CD4-positive, alpha-beta T cell treated with Interleukin-17A for 1 hour (primary cell): ENCODE measurements at regions not wholly inside any gene's neighbourhood (a gene's known extent, or its start where the extent isn't known, plus 50 kb on each side); places are given as distances from the start of the nearest gene placed in this dataset.
"Not testable (repeated sequence)": the region's sequence is repeated elsewhere in the genome, so short reads cannot be mapped to it uniquely, and the experiment has no call there.

Experiments used
- DNase-seq: peaks from one replicate; pipeline ENCODE4 v3.0.0-alpha.2; 2020

DNA sequence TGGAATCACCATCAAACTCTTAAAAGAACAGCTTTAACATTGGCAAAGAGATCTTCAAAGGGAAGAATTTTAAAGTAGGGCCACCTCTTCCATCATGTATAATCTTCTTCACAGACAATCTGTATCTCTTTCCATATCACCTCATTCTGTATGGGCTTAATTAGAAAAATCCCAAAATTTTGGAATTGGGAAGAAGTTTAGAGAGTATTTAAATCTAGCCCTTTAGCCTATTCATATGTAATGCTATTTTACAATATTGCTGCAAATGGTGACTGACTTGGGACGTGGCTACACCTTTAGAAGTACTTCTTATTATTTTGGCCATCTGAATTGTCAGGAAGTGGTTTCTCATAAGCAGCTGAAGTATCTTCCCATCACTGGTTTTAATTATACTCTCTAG lies 474.3 kb downstream of the RFPL4B start:
- DNase-seq: no peak

DNA sequence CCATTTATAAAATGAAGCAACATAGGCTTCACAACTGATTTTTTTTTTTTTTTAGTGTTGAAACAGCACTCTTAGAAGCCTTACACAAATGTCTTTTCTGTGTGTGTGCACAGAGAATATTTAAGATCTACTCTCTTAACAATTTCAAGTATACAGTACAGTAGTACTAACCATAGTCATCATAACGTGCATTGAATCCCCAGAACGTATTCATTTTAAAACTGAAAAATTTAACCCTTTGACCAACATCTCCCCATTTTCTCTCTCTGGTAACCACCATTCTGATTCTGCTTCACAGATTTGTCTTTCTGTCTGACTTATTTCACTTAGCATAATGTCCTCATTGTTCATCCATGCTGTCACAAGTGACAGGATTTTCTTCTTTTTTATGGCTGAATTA lies 475.6 kb downstream of the RFPL4B start:
- no peak for DNase-seq

DNA sequence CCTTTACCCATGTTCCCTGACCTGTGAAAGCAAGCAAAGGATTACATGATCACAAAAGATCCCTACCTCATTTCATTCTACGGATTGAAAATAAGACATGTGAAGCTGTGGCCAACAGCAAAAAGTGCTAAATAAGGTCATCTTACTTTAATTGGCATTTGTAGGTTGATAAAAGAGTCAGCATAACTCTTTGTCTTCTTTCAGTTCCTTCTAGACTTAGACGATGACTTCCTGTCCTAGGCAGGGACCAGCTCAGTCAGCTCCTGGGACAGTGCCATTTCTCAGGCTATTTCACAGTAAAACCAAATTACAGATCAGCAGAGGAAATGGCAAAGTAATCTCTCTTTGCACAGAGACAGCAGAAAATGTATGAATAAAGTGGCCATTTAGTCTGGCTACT lies 480.7 kb downstream of the RFPL4B start:
- no peak for DNase-seq

DNA sequence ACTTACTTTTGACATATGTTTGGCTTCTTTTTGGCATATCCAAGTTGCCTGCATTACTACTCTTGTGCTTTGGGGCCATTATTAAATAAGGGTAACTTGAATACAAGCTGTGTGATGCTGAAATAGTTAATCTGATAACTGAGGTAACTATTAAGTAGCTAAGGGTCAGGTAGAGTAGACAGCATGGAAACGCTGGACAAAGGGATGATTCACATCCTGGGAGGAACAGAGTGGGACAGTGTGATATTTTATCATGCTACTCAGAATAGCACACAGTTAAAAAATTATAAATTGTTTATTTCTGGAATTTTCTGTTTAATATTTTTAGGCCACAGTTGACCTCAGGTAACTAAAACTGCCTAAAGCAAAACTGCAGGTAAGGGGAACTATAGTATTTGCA lies 483.9 kb downstream of the RFPL4B start:
- no peak for DNase-seq

DNA sequence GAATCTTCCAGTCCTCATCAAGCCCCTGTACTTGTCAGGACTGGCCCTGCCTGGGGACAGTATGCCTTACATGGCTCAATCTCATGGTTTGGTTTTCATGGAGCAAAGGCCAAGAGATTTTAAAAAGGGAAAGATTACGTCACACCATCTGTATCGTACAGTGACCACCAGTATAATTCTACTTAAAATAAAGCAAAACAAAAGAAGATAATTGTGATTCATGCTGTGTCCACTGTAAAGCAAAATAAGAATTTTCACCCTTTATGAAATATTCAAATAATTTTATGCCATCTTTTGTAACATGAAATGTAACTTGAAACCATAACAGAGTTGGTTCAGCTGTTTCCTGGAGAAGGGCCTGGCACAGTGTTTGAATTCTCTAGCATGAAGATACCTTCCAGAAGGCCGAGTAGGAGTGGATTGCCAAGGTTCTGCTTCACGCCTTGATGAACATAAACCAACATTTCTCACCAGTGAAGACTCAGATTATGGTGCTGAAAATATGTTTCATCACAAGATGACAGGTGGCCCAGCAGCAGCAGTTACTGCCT lies 486.5 kb downstream of the RFPL4B start:
- no peak for DNase-seq

DNA sequence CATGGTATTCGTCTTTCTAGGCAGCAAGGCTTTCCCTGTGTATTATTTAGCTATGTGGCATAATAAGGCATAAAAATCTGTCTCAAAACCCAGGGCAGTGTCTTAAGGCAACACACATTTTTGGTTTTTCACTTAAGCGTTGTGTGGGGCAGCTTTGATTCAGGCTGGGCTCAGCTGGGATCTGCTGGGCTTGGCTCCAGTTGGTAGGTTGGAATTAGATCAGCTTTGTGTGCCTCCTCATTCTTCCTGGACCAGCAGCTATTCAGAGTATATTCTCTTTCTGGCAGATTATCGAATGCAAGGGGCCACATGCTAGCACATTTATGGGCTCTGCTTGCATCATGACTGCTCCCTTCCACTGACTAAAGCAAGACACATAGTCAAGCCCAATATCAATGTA lies 487.9 kb downstream of the RFPL4B start:
- no peak for DNase-seq

DNA sequence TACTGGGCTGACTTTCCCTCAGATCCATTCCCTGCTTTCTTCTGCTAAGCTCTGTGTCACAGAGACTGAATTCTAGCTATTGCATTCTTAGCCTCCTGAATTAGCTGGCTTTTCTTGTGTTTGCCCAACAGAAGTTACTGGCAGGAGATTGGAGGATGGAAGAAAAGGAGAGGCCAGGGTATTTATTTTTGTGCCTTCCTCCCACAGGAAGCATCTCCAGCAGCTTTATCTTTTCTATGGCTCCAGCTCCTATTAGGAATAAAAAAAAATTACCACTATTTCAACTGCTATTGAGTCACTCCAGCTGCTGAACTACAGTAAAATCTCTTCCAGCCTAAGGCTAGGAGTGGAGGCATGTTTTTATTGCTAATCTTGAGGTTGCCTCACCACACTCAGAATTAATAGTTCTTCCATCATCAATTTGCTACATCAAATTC lies 492.4 kb downstream of the RFPL4B start:
- DNase-seq: no peak

DNA sequence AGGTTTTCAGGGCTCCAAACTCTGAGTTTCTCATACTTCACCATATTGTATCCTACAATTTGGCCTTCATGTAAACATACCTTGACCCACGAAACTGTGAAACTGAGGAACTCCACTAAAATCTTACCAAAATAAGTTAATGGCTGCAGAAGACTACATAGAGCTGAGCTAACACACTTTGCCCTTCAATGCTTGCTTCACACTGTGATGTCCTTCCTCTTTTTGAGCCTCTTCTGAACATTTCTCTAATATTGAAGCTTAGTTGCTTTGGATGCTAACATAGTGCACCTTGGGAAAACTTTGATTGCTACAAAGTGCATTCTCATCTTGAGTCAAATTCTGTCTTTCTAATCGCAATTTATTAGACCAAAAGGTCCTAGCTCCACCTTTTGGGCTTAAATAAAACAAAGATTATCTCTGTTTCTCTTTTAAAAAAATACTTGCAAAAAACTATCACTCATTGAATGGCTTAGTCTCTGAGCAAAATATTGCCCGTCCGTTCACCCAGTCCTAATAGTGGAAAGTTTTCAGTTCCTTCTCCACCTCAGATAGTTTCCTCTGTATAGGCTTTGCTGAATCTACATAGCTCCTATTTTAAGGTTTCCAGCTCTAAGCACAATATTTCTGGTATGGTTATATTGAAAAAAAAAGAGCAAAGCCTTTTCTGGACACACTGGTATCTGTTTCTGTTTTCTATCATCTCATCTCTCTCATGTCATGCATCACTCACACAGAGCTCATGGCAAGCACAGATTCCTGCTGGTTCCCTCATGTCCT lies 494.6 kb downstream of the RFPL4B start:
- no peak for DNase-seq

DNA sequence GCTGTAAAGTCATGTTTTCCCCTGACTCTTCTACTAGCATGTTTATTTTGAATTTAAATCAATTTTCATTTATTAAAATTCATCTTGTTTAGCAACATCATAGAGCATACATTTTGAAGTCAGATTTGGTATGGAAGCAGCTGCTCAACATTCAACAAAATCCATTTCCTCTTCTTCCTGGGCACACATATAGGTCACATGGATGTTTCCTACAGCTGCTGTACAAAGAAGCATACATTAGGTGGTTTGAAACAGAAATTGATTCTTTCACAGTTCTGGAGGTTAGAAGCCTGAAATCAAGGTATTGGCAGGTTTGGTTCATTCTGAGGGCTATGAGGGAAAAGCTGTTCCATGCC lies 495.2 kb downstream of the RFPL4B start:
- DNase-seq: no peak

DNA sequence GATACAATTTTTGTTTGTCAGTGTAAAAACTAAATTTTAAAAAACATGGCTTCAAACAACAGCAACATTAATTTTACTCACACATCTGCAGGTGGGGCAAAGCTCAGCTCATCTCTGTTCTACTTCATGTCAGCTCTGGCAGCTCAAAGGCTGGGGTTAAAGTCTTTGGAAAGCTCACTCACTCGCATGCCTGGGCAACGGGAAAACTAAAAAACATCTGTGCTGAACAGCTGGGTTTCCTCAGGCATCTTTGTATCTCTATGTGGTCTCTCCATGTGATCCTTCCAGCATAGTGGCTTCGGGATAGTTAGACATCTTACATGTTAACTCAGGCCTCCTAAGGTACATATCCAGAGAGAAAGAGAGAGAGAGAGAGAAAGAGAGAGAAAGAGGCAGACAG lies 499.6 kb downstream of the RFPL4B start:
- DNase-seq: no peak

DNA sequence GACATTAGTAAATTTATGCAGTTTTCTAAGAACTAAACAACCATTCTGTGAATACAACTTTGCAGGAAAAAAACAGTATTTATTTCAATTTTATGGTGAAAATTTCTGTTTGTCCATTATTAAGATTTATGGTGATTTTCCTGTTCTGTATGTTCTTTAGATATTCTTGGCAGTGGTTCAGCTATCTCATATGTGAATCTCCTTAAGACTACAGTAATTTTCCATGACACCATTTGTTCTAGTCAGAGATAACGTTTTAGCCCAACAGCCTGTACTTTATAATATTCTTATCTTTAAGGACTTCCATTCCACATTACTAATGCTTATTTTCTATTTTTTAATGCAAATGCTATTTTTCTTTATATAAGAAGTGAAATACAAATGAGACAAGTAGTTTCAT lies 504.0 kb downstream of the RFPL4B start:
- no peak for DNase-seq

DNA sequence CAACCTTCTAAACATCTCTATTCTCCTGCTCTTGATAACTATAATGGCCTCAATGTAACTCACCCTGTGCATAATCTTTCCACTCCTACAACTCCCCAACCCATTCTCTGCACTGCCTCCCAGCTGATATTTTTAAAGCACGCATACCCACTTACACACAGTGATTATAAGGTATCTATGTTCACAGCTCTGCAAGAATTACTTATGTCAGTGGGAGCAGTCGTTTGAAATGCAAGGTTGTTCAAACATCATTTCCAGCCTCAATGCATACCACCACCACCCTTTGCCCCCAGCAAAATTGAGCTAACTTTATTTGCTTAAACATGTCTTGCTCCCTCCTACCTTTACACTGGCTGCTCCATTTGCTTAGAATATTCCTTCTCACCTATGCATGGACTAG lies 506.0 kb downstream of the RFPL4B start:
- DNase-seq: no peak

DNA sequence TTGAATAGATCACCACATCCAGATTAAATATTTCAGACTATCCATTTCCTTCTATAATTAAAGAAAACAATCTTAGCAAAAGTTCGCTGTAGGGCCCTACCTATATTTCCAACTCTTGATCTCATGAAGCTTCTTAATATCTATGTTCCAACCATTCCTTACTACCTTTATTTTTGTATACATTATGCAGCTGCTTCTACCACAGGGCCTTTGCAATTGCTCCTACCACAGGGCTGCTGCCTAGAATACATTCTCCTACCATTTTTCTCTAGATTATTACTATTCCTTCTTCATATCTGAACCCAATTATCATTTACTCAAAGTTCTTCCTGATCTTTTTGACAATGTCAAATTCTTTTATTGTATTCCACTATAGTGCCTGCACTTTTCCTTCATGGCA lies 516.6 kb downstream of the RFPL4B start:
- DNase-seq: no peak

DNA sequence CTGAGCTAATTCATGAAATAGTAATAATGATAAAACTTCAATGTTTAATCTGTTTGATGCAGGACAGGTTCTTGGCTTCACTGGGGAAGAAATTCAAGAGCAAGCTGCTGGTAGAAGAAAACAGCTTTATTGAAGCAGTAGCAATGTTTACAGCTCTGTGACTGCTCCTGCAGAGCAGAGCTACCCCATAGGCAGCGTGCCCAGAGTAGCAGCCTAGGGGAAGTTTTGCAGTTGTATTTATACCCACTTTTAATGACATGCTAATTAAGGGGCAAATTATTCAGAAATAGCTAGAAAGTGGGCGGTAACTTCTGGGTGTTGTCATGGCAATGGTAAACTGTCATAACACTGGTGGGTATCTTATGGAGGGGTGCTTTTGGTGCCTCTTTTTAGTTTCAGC lies 518.0 kb downstream of the RFPL4B start:
- no peak for DNase-seq

DNA sequence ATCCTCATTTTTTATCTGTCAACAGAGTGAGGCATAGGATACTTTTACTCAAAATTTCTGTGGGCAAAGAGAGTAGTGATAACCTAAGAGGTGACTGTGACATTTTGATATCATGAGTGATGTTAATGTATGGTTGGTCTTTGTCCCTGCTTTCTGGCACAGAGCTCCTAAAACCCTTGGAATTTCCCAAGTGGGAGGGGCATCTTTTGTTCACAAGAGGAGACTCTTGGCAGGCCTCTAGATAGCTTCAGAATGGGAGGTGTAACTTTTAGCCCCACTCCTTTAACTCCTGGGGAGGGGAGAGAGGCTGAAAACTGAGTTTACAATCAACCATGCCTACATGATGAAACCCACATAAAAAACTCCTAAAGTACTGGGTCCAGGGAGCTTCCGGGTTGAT lies 527.8 kb downstream of the RFPL4B start:
- DNase-seq: no peak

DNA sequence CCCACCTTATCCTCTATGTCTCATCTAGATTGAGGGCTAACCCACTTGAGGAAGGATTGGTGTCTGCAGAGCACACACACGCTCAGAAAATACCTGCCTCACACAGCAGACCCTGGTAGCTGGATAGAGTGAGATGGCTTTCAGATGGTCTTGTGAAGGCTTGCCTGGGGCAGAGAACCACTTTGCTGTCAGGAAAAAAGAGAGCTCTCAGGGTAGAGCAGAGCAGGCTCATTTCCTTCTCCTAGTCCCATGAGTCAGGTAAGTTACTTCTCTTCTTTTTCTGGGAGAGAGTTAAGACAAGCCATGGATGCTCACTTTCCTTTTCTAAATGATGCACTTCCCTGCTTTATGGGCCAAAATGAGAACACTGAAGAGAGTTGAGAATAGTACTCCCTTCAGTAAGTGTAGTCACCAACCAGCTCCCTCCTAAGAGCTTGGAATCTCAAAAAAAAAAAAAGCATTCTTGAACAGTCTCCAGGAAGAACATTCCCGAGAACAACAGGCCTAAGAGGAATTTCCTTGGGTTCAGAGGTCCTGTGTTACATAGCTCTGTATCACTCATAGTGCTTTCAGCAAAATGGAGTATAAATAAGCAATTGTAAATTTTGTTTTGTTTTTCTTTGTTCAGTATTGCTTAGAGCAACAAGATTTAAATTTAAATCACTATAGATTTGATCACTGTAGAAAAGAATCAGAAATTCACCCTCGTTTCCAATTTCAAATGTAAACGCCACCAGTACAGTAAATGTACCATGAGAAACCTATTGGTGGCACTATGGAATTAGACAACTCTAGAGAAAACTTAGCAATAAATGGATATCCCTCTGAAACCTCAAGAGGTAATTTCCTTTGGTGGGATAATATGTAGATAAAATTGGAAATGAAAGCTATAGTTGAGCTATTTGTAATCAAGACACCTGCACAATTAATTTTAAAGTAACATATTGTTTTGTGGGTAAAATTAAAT lies 530.3 kb downstream of the RFPL4B start:
- DNase-seq: no peak

DNA sequence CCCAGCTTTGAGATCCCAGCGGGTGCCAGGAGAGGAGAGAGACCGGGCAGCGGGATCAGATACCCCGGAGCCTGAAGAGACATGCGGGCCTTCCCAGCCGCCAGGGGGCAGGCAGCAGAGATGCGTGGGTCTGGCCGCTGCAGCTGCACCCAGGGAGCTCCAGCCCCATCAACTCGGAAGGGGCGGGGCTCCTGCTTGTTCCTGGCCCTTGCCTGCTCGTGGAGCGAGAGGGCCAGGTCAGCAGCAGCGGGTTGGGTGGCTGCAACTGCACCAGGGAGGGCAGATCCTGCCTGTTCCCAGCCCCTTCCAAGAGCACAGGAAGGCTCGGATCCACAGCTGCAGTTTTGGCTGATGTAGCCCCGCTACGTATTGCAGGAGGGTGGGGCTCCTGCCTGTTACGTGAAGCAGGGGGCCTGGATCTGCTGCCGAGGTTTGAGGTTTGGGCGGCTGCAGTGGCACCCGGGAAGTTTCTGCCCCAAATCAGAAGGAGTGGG lies 532.8 kb downstream of the RFPL4B start:
- no peak for DNase-seq

DNA sequence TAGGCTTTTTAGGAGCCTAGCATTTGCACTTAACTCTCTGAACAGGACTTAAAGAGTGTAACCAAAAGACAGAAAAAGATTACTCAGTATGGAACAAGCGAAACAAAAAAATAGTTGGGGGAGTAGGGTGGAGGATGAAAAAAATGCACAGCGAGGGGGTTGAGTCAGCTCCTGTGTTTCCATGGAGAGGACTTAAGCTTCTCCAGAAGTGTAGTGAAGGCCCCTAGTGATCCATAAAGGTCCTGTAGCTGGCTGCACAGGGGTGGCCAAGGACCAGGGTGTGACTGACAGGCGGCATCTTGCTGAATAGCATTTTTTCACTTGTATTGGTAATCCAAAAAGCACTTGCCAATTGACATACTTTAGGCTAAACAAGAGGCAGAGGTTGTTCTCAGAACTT lies 533.9 kb downstream of the RFPL4B start:
- DNase-seq: no peak

DNA sequence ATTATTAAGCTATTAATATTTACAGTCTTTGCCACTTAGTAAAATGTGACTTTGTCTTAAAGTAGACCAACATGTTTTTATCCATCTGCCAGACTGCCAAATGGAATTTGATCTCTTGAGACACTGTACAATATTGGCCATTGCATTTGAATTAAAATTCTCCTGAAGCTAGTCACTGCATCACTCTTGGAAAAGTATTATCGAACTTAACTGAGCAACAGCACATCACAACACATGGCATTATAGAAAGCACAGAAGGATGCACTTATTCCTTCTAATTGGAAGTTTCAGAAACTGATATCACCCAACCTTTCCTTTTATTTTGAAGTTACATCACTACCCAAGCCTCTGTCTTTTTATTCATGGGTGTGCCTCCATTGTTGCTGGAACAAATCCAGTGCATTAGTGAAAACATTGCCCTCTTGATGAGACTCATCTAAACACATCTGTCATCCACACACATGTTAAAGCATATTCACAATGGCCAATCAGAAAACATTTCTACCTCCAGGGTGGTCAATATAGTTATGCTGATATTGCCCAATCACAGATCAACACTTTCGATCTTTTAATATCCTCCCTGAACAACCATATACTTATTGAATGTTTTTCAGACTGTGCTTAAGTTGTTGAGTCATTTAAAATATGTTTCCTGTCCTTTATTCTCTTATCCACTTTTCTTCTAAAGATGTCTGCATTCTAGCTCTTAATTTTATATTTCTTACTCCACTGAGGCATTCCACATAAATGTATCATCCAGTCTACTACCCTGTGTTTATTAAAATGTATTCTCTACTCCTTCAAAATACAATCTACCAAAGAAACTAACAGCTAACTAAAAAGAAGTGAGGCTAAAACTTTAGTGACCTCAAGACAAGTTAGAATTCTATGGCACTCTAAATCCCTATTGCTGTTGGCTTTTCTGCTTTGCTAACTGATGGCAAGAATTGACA lies 535.0 kb downstream of the RFPL4B start:
- no peak for DNase-seq

DNA sequence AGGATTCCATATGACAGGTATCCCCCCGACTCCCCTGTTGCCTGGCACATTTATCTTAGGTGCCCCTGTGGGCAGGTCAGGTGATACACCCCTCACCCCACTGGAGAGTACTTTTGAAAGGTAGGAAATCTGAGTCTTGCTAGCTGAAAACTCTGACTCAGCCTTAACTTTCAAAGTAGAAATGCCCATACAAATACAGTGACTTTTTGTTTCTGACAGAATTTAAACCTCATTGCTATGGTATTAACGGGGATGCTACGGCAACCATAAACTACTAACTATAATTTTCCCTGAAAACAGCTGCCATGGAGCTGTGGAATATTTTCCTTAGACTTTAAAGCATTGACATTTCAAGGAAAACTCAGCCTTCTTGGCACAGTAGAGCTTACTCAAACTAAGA lies 536.0 kb downstream of the RFPL4B start:
- no peak for DNase-seq

DNA sequence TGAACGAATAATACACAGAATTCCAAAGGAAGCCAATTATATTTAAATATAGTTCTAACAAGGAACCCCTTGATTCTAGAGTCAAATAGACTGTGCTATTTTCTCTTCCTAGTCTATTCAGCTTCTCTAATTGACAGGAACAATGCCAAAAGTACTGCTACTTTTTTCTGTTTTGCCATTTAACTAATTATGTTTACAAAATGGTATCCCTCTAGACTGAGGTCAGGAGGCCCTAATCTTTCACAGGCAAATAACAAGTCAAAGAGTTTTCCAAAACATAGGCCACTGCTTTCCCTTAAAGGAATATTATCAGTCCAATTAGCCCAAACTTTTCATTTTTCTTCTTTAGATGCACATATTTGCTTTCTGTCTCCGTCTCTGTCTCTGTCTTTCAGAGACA lies 539.3 kb downstream of the RFPL4B start:
- no peak for DNase-seq

DNA sequence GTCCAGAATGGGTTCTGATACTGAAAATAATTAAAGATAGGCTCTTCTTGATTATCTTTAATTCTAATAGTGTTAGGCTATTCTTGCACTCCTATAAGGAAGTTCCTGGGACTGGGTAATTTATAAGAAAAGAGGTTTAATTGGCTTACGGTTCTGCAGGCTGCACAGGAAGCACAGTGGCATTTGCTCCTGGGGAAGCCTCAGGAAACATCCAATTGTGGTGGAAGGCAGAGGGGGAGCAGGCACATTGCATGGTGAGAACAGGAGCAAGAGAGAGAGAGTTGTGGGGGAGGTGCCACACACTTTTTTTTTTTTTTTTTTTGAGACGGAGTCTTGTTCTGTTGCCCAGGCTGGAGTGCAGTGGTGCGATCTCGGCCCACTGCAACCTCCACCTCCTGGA lies 540.3 kb downstream of the RFPL4B start:
- not testable (repeated sequence) for DNase-seq

DNA sequence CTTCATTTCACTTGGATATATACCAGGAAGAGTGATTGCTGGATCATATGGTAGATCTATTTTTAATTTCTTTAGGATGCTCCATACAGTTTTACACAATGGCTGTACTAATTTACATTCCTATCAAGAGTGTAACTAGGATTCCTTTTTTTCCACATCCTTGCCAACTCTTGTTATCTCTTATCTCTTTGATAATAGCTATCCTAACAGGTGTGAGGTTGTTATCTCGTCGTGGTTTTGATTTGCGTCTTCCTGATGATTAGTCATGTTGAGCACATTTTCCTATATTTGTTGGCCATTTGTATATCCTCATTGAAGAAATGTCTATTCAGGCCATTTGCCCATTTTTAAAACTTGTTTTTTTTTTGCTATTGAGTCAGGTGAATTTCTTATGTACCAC lies 552.4 kb downstream of the RFPL4B start:
- DNase-seq: no peak
